GDM1 (cell line): ENCODE measurements at regions not wholly inside any gene's neighbourhood (a gene's known extent, or its start where the extent isn't known, plus 50 kb on each side); places are given as distances from the start of the nearest gene placed in this dataset.

Source experiments
- DNase-seq: peaks from one replicate; lab custom pipeline; 2025; lab: John Stamatoyannopoulos, UW

GRCh38 chr6:77073410-77073760 is 389.9 kb downstream of the HTR1B start:
- DNase-seq = no peak

DNA sequence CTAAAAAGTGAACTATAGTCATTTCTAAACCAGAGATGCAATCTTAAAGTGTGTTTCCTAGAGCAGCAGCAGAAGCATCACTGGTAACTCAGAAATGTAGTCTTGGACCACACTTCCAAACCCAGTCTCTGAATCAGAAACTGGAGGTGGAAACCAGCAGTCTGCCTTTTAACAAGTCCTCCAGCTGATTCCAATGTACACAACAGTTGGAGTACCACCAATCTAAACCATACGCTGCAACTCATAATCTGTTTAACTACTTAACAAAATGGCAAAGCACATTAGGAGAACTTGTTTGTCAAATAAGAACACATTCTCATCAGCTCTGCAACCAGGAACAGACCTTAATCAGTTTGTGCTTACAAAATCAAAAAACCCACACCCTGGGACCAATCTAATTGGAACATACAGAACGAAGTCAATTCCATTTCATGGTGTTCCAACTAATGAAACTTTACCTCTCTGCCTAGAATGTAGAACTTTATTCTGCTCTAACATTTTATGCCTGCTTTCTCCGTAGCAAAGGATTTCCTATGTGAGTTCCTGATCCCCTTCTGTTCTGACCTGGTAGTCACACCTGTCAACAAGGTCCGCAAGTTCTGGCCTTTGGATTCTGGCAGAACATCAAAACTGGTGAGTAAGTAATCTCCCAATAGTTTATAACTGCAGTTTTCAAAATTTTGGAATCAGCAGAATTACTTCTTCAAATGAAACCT is 390.4 kb downstream of the HTR1B start:
- DNase-seq = no peak

GRCh38 chr6:77063494-77063893 is 399.8 kb downstream of the HTR1B start:
- no peak for DNase-seq

- DNase-seq = no peak
Observed at GRCh38 chr6:77055711-77056110, 407.6 kb downstream of the HTR1B start.

DNA sequence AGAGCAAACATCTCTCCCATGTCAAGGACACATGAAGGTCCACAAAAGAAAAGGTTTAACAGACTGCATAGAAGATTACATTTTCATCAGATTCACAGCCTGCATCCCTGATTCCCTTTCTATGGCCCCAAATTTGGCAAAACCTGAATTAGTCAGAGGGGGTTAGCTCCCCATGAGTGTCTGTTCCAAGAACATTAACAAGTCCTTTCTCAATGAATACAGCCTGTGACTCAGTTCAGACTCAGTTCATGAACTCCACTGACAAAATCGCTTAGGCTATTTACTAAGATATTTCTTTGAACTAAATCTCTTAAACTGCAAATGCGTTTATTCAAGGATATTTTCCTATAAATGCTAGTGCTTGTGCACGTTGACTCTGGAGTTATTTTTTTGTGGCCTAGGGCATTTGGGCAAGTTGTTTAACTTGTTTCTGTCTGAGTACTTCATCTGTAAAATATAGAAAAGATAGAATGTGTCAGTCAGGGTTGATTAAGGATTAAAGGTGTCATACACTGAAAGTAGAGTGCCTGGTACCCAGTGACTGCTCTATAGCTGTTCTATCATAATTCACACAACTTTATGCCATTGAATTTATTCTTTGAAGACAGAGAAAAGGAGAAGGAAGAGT is 422.6 kb downstream of the HTR1B start:
- no peak for DNase-seq

- DNase-seq = no peak
Observed at GRCh38 chr6:77038807-77039206, 424.5 kb downstream of the HTR1B start.

GRCh38 chr6:77037439-77037838 is 425.9 kb downstream of the HTR1B start:
- no peak for DNase-seq

GRCh38 chr6:77036400-77036799 is 426.9 kb downstream of the HTR1B start:
- DNase-seq = no peak

DNA sequence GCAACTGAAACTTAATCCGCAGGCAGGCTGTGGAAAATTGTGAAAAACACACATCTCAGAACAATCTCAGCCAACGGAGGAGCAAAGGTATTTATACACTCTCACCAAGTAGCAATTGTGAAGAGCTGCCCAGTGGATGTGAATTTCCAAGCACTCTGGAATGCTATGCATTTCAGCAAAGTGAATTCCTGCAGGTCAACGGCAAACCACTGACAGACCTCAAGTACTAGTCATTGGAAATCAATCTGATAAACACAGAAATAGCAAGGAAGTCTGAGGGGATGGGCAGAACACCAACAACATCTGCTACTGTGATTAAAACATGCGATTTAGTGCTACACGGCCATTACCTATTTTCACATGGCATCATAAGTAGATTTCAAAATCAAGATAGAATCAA is 429.1 kb downstream of the HTR1B start:
- DNase-seq = no peak

DNA sequence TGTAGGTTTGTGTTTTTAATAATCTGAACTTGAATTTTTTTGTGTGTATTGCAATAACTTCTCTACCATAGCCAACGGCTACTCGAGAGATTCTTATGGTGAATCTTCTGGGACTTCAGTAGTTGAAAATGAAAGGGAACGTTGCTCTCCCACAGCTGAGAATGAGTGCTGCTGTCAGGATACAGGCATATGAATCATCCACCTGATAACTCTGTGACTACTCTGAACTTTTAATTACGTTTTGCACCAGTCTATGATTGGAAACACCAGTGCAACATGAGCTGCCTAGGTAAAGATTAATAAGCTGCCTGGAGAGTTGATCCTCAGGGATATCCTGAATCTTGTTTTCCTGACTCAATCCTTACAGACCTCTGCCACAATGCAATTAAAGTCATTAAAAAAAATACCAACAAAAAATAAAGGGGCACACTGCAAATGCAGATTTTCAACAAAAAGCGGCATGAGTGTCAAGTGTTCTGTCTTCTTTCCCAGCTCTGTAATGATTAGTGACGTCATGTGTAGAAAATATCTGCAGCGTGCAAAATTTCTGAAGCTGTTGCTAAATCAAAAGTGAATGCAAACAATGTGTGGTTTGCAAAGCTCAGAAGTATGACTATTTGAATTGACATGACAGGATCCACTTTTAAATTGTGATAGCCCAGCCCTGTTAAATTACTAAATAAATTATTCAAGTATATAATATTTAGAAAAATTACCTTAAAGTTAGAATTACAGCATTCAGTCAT is 432.2 kb downstream of the HTR1B start:
- no peak for DNase-seq

GRCh38 chr6:77026341-77026740 is 436.9 kb downstream of the HTR1B start:
- no peak for DNase-seq

DNA sequence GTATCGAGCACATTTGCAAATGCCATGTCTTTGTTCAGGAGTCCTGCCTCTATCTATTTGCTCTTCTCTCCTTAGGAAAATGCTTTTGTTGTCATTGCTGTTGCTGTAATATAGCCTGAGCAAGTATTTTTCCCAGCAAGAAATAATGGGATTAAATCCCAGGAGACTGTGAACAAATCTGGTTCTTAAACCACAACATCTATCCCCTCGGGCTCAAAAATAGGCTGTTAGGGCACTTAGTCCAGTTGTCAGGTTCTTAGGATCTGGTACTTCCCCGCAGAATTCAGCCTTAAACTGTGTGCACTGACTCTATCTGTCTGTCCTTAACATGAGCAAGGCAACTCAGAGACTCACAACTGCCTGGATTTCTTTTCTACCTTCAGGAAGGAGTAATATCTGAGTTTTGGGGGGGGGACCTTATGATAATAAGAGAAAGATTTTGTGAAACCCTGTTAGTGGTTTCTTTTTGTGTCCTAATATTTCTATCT is 437.5 kb downstream of the HTR1B start:
- DNase-seq = no peak

DNA sequence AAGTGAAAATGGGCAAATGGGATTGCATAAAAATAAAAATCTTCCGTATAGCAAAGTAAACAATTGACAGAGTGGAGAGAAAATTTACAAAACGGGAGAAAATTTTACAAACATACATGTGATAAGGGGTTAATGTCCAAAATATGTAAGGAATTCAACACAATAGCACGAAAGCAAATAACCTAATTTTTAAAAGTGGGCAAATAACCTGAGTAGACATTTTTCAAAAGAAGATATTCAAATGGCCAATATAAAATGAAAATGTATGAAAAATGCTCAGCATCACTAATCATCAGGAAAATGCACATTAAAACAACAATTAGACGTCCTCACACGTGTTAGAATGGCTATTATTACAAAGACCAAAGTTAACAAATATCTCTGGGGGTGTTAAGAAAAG is 441.5 kb downstream of the HTR1B start:
- DNase-seq = no peak

DNA sequence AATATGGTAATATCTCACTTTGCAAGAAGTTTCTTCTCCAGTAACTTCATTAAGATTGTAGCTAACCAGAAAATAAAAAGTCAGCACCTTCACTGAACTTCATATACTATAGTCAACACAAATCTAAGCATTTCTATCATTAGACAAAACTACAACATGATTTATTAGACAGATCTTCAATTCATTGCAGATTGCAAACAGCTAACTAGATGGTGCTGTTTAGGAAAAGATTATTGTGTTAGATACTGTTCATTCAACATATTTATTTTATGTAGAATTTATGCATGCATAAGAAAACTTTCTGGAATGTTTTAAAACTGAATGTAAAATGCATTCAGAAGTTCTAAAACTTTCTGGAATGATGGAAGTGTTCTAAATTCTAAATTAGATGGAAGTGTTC is 442.1 kb downstream of the HTR1B start:
- DNase-seq = no peak

DNA sequence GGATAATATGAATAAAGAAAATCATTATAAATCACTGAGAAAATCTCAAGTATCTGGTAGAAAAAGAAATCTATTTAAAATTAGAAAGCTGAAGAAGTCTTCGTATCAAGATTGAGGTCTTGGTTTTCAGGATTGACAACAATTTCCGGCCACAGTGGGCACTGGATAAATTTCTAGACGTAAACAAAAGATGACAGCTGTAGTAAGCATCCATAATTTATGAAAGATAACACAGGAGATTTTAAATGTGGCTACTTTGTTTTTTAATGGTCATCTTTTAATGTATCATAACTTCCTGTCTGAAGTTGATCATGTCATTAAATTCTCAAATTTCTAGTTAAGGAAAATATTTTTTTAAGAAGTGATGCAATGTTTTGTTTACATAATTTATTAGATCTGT is 444.2 kb downstream of the HTR1B start:
- DNase-seq = no peak

- no peak for DNase-seq
Observed at GRCh38 chr6:77017537-77017936, 445.8 kb downstream of the HTR1B start.

GRCh38 chr6:77015350-77015749 is 447.9 kb downstream of the HTR1B start:
- DNase-seq = no peak

DNA sequence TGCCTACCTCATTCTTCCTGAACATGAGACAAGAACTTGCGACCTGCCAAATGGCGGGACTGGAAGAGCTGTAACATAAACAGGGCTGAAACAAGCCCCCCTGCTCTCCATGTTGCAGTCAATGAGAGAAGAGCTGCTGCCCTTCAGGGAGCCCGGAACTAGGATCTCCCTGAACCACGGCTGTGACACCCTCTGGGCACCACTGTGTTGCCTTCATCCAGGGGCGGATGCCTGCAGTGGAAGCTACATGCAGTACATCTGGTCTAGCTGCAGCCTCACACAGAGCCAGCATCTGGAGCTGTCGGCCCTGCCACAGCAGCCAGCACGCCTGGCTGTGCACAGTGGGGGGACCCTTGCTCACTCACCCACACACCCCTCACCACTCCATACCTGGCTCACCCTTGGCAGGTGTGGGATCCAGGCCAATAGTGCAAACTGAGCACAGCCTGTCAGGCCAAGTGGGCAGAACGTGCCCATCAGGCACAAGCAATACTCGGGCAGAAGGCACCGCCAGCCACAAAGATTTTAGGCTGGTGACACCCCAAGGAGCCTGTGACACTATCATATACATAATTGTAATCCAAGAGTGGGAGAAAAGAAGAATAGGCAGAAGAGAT is 451.3 kb downstream of the HTR1B start:
- no peak for DNase-seq

DNA sequence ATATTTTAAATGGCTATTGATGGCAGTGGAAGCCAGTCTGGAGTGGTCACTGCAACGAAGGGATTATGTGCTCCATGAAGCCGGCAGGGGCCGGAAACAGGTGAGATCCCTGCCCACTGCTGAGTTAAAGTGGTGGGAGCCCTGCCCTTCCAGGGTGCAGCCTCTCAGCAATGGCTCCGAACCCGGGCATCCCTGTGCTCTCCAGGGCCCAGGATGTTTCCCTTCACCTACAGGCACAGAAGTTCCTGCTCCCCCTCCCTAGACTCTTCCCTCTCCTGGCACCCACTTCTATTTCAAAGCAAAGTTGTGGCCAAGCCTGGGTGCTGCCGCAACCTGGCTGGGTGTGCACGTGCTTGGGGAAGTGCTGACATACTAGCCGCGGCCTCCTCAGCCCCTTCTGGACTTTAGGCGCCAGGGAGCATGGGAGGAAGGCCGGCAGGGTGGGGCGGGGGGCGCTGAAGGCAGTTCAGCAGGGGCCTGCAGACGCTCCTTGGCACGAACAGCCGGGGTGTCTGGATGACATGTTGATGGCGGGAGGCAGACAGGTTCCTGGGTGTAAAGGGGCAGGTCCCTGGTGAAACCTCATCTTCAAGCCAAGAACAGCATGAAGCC is 452.3 kb downstream of the HTR1B start:
- DNase-seq = no peak

DNA sequence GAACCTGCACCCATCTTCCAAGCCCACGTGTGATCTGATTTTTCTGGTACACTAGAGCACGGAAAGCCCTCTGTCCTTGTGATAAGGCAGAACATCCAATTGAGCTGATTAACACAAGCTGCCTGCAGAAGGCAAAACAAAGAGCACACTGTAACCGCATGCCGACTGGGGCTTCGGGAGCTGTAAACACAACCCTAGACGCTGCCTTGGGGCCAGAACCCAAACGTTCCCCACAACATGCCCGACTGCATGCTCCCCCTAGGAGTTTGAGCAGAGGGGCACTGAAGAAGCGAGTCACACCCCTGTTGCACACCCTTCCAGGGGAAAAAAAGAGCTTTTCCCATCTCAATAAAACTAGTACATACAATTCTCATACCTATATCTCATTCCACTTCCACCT is 470.7 kb downstream of the HTR1B start:
- DNase-seq = no peak

DNA sequence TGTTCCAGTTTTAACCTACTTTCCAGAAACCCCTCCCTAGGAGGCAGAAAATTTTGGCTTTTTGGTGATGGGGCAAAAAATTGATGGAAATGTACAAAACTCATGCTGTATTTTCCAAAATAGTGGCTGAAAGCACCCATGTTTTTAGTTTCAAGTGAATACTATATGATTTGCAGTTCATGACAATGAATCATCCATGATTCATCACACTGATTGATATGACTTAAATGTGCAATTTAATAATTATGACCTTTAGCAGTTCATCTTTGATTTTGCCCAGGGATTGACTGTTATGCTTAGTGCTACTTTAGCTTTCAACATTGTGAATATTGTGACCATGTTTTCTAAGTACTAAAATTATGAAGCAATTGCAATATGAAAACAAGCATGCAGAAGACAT is 478.7 kb downstream of the HTR1B start:
- no peak for DNase-seq

- no peak for DNase-seq
Observed at GRCh38 chr6:76982476-76983199, 480.7 kb downstream of the HTR1B start.
